Stimulated activated CD4-positive, alpha-beta T cell treated with anti-CD3 and anti-CD28 coated beads, TNF-alpha, amount 100 ng/mL, for 24 hours (primary cell): ENCODE measurements at regions not wholly inside any gene's neighbourhood (a gene's known extent, or its start where the extent isn't known, plus 50 kb on each side); places are given as distances from the start of the nearest gene placed in this dataset.

Source experiments
- DNase-seq, 3 experiments: peaks; one replicate each; pipeline ENCODE4 v3.0.0-alpha.2; 2020; ENCODE audit warnings: low read depth in 3 of 3

GRCh38 chr4:85391589-85392410 is 83.2 kb upstream of the ARHGAP24 start:
- no peak for DNase-seq

GRCh38 chr4:85393201-85393600 is 81.7 kb upstream of the ARHGAP24 start:
- DNase-seq = no peak

DNA sequence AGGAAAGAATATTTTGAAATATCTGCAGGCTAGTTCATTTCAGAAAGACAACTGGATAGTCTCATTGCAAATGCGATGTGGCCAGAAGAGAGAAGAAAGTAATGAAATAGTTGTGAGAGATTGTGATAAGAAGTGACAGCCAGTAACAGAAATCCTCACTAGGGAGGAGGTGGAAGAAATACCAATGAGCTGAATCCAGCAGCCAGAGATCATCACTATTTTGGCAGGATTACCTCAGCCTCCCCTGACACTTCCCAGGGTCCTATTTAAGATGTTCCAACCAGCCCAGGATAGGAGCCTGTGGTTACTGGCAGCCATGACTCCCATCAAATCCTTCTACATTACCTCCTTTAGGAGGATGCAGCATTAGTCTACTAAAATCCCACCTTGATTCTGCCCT is 76.7 kb upstream of the ARHGAP24 start:
- DNase-seq = no peak

GRCh38 chr4:85399270-85399669 is 75.7 kb upstream of the ARHGAP24 start:
- no peak for DNase-seq

DNA sequence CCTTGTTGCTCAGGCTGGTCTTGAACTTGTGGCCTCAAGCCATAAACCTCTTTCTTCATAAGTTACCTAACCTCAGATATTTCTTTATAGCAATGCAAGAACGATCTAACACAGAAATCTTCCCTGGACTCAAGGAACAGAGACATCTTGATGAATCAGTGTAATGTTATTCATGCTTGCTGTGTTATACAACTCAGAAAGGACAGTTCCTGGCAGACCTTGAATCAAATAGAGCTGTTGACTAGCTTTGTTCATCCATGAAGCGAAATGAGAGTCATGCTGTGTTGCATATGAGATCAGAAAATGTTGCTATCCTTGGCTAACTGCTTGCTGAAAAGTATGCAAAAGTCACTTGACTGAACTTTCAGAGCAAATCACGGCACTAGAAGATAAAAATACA is 72.6 kb upstream of the ARHGAP24 start:
- DNase-seq = no peak

- DNase-seq = no peak
These were observed 68.8 kb upstream of the ARHGAP24 start for GRCh38 chr4:85406185-85406584.

DNA sequence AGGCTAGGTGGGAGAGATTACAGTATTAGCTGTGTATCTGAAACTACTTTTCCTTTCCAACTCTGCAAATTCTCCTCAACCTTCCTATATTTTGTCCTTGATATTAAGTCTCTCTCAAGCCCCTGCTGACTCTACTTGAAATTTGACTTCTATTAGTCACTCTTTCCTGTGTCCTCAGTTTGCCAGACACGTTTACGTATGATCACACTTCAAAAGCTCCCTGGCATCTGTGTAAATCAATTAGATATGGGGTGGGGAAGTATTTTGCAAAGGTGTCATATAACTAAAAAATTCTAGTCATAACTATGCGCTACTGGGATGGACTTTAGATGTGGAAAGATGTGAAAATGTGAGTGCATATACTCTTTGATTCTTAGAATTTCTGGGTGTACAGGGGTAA is 67.4 kb upstream of the ARHGAP24 start:
- DNase-seq = no peak

DNA sequence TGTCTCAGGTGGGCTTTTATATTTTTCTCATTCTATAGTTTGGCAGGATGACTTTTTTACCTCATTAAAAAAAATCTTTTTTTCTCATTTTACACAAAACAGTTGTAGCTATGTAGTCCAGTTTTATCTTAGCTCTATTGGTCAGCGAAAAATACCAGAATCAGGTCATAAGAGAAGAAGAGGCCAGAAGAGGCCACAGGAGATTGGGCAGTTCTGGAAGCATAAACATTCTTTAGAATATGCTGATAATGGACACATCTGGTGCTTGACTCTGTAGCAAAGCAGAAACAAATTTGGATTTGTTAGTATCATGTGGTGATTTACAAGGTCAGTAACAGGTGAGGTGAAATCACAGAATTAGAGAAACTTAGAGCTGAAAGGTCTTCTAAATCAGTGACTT is 66.6 kb upstream of the ARHGAP24 start:
- no peak for DNase-seq

DNA sequence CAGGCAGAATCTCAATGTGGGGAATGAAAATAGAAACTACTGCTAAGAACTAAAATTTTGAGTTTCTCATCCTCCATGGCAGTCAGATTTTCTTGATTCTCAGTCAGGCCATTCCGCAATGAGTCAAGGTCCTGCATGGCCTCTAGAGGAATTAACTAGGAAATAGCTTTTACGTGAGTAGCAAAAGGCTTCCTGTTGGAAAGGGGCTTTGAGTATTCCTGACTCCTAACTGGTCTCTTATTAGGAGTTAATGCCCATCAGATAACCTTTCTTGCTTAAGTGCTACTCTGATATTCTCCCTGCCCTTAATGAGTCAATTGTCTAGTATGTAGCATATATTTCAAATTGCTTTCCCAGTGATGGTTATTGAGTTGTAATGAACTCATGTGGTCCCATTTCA is 65.7 kb upstream of the ARHGAP24 start:
- DNase-seq = no peak

DNA sequence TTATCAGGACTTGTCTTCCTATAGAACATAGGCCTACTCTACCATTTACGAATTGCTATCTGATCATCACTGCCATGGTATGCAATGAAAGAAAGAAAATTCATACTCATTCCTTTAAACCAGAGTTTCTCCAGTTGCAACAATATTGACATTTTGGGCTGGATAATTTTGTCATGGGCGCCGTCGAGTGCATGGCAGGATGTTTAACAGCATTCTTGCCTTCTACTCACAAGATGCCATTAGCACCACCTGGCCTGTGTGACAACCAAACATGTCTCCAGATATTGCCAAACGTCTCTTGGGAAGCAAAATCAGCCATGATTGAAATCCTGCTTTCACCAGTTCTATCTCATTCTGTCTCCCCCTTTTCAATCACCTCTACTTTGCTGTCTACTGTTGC is 63.6 kb upstream of the ARHGAP24 start:
- no peak for DNase-seq

DNA sequence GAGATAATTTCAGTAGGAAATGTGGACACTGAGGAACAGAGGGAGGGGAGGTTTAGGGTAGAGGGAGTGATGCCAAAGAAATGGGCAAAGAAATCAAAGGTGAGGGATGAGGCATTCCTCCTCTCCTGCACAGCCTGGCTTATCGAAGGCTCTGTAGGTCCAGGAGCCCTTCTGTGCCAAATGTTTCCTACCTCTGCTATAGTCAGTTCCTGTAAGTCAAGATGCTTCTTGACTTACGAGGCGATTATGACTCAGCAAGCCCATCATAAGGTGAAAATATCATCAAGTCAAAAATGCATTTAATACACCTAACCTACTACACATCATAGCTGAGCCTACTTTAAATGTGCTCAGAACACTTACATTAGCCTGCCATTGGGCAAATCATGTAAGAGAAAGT is 60.0 kb upstream of the ARHGAP24 start:
- DNase-seq = no peak

- DNase-seq = no peak
These were observed 58.9 kb upstream of the ARHGAP24 start for GRCh38 chr4:85416094-85416493.

DNA sequence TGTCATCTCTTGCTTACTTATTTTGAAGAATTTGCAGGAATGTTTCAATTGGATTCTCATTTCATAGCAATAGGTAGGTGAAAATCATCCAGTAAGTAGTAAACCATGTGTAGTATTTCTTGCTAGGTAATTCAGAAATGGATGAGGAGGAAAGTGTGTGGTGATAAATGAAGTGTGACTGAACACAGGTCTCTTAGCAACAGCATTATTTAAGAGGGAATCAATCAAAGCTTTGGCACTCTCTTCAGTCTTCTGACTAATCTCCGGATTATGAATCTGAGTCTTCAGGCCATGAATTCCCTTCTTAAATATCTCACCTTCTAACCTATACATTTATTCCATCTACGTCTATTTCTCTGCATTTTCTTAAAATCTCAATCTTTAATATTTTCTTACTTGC is 55.8 kb upstream of the ARHGAP24 start:
- no peak for DNase-seq

DNA sequence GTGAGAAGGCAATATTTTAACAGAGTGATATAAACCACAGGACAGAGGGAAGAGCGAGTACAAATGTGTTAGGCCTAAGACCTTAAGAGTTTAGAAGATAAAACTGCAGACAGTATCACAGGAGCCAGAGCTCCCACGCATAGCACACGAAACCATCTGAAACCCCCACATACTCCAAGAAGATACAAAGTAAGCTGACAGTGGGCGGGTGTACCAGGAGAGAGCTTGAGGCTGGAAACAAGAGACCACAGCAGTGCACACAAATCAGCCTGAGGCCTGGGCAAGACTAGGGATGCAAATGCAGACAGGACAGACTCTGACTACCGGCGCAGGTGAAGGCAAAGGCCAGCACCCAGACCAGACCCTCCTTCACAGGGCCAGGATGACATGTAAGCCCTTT is 54.1 kb upstream of the ARHGAP24 start:
- DNase-seq = no peak

GRCh38 chr4:85423431-85423830 is 51.5 kb upstream of the ARHGAP24 start:
- DNase-seq = no peak
